Endodermal cell (in vitro differentiated cells): ENCODE measurements at regions not wholly inside any gene's neighbourhood (a gene's known extent, or its start where the extent isn't known, plus 50 kb on each side); places are given as distances from the start of the nearest gene placed in this dataset.

Source experiments
- DNase-seq: peaks from one replicate; pipeline ENCODE4 v3.0.0-alpha.2; 2017
- H3K27ac ChIP-seq: 2 replicates; pipeline ENCODE4 v1.5.1; 2013; ENCODE audit warnings: mild to moderate bottlenecking, low read depth, low read length, moderate library complexity
- H3K27me3 ChIP-seq: 2 replicates; pipeline ENCODE4 v1.6.1; 2013; ENCODE audit warnings: mild to moderate bottlenecking, low read length, moderate library complexity; ENCODE audit not compliant: insufficient read depth, control insufficient read depth, poor library complexity, severe bottlenecking
- H3K36me3 ChIP-seq: 2 replicates; pipeline ENCODE4 v1.7.0; 2013; ENCODE audit warnings: mild to moderate bottlenecking, low read length, moderate library complexity; ENCODE audit not compliant: control insufficient read depth, insufficient read depth
- H3K4me1 ChIP-seq: one replicate; pipeline ENCODE4 v1.7.0; 2013; ENCODE audit warnings: low read length; ENCODE audit not compliant: control insufficient read depth, insufficient read depth
- H3K4me3 ChIP-seq: 2 replicates; pipeline ENCODE4 v1.5.1; 2013; ENCODE audit warnings: mild to moderate bottlenecking, low read length, moderate library complexity
- H3K9ac ChIP-seq: 2 replicates; pipeline ENCODE4 v1.6.1; 2013; ENCODE audit warnings: mild to moderate bottlenecking, low read length, moderate library complexity; ENCODE audit not compliant: poor library complexity, severe bottlenecking; ENCODE audit errors: extremely low read depth
- H3K9me3 ChIP-seq: 2 replicates; pipeline ENCODE4 v1.6.1; 2013; ENCODE audit warnings: mild to moderate bottlenecking, low read length, moderate library complexity; ENCODE audit not compliant: control insufficient read depth
- H3K27ac Mint-ChIP-seq: 2 replicates; pipeline ENCODE4 v1.8.0; 2020; ENCODE audit warnings: mixed read lengths
- H3K27me3 Mint-ChIP-seq: 2 replicates; pipeline ENCODE4 v1.8.0; 2021; ENCODE audit warnings: mild to moderate bottlenecking, mixed read lengths; ENCODE audit not compliant: insufficient read depth
- H3K36me3 Mint-ChIP-seq: 2 replicates; pipeline ENCODE4 v1.8.0; 2020; ENCODE audit warnings: low read depth, mixed read lengths
- H3K4me1 Mint-ChIP-seq: 2 replicates; pipeline ENCODE4 v1.8.0; 2020; ENCODE audit warnings: mixed read lengths
- H3K4me3 Mint-ChIP-seq: 2 replicates; pipeline ENCODE4 v1.8.0; 2020; ENCODE audit warnings: mild to moderate bottlenecking, moderate library complexity, mixed read lengths
- H3K9me3 Mint-ChIP-seq: 2 replicates; pipeline ENCODE4 v1.8.0; 2020; ENCODE audit warnings: mild to moderate bottlenecking, mixed read lengths
- WGBS, 2 experiments: methylation state at CpG; one replicate each; pipeline versions ENCODE4 v1.1.5 to v1.1.7; 2013; ENCODE audit warnings: missing lambda C conversion rate in 2 of 2, mixed read lengths in 1 of 2; ENCODE audit not compliant: insufficient coverage in 1 of 2, insufficient read length in 1 of 2; 5-methylcytosine and 5-hydroxymethylcytosine counted together
- TF ChIP-seq, protein P1 (sequence below): fragments of 200-600 bp; sonication (generic); conservative IDR thresholded peaks from 2 replicates; pipeline ENCODE4 v1.5.0; 2021; ENCODE audit warnings: antibody characterized with exemption, mild to moderate bottlenecking

DNA sequence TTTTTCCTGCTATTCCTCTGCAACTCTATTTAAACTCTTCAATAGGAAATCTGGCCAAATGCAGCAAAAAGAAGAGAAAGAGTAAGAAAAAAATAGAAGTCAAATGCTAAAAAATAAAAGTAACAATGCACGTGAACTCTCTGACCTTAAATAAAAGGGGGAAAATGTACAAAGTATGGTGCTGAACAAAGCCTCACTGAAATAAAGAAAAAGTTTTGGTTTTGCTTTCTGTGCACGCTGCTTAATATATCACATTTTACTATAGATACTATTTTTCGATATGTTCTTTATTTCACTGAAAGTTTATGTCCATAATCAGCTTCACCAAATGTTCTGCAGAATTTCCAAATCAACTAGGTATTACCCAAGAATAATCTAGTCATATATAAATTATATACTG lies 396.3 kb downstream of the CBLN2 start:
- H3K4me1 Mint-ChIP-seq, result no peaks in the 10 kb centered on the region
- Histone ChIP-seq H3K9ac (no peak overlapping the region), H3K27ac (no peak overlapping the region), H3K4me1 (no peaks in the 10 kb centered on the region), H3K36me3 (no peaks in the 10 kb centered on the region), H3K4me3 (no peak overlapping the region), H3K9me3 (peaks cover 11% of the 10 kb centered on the region), H3K27me3 (no peaks in the 10 kb centered on the region)
- H3K36me3 Mint-ChIP-seq, result no peaks in the 10 kb centered on the region
- no peak for DNase-seq
- H3K27me3 Mint-ChIP-seq, result no peaks in the 10 kb centered on the region
- WGBS, 2 experiments, result 91 to 100% methylated on average over 2 to 3 of the region's 3 CpGs
- no peak overlapping the region for H3K4me3 Mint-ChIP-seq
- no peaks in the 10 kb centered on the region for H3K9me3 Mint-ChIP-seq
- TF ChIP-seq, protein P1, sequence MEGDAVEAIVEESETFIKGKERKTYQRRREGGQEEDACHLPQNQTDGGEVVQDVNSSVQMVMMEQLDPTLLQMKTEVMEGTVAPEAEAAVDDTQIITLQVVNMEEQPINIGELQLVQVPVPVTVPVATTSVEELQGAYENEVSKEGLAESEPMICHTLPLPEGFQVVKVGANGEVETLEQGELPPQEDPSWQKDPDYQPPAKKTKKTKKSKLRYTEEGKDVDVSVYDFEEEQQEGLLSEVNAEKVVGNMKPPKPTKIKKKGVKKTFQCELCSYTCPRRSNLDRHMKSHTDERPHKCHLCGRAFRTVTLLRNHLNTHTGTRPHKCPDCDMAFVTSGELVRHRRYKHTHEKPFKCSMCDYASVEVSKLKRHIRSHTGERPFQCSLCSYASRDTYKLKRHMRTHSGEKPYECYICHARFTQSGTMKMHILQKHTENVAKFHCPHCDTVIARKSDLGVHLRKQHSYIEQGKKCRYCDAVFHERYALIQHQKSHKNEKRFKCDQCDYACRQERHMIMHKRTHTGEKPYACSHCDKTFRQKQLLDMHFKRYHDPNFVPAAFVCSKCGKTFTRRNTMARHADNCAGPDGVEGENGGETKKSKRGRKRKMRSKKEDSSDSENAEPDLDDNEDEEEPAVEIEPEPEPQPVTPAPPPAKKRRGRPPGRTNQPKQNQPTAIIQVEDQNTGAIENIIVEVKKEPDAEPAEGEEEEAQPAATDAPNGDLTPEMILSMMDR, result no peak
- no peak overlapping the region for H3K27ac Mint-ChIP-seq

DNA sequence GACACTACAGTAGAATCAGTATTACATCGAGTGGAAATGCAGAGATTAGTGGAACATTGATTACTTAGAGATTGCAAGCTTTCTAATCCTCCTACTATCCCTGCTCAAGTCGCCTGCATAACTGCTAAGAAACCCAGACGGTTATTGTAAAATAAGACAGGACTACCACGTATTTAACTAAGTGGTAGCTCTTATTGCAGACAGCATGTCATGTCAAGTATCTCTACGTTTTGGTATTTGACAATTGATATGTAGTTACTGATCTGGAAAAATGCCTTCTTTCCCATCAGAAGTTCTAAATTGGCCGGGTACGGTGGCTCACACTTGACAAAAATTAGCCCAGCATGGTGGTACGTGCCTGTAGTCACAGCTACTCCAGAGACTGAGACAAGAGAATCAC lies 404.1 kb downstream of the CBLN2 start:
- Histone ChIP-seq H3K4me3 (no peak overlapping the region), H3K27me3 (no peaks in the 10 kb centered on the region), H3K9me3 (peaks cover 31% of the 10 kb centered on the region), H3K9ac (no peak overlapping the region), H3K4me1 (no peaks in the 10 kb centered on the region), H3K27ac (no peak overlapping the region), H3K36me3 (no peaks in the 10 kb centered on the region)
- H3K27ac Mint-ChIP-seq, result no peak overlapping the region
- H3K36me3 Mint-ChIP-seq, result no peaks in the 10 kb centered on the region
- no peak for DNase-seq
- 73 to 76% methylated on average over 7 to 8 of the region's 8 CpGs for WGBS, 2 experiments
- TF ChIP-seq, protein P1, result no peak
- H3K4me1 Mint-ChIP-seq, result no peaks in the 10 kb centered on the region
- no peak overlapping the region for H3K4me3 Mint-ChIP-seq
- no peaks in the 10 kb centered on the region for H3K27me3 Mint-ChIP-seq
- H3K9me3 Mint-ChIP-seq, result no peaks in the 10 kb centered on the region

GRCh38 chr18:72128649-72129048 lies 415.5 kb downstream of the CBLN2 start:
- TF ChIP-seq, protein P1, result no peak
- Mint-ChIP-seq H3K9me3 (no peaks in the 10 kb centered on the region), H3K27me3 (no peaks in the 10 kb centered on the region), H3K36me3 (no peaks in the 10 kb centered on the region), H3K27ac (no peak overlapping the region), H3K4me1 (no peaks in the 10 kb centered on the region), H3K4me3 (no peak overlapping the region)
- no peaks in the 10 kb centered on the region for H3K27me3 ChIP-seq
- H3K36me3 ChIP-seq, result no peaks in the 10 kb centered on the region
- H3K27ac ChIP-seq, result no peak overlapping the region
- no peaks in the 10 kb centered on the region for H3K4me1 ChIP-seq
- H3K4me3 ChIP-seq, result no peak overlapping the region
- H3K9ac ChIP-seq, result no peak overlapping the region
- DNase-seq, result no peak
- peaks cover 35% of the 10 kb centered on the region for H3K9me3 ChIP-seq
- 93% methylated on average over 1 of the region's 1 CpG; no CpG with 5 or more reads in 1 of the 2 experiments for WGBS, 2 experiments
